WI38 (cell line): ENCODE measurements at regions not wholly inside any gene's neighbourhood (a gene's known extent, or its start where the extent isn't known, plus 50 kb on each side); places are given as distances from the start of the nearest gene placed in this dataset.
"Not testable (repeated sequence)": the region's sequence is repeated elsewhere in the genome, so short reads cannot be mapped to it uniquely, and the experiment has no call there.

ENCODE experiments used
- H3K4me3 ChIP-seq: 2 replicates; pipeline ENCODE4 v1.5.1; 2011; ENCODE audit warnings: low read depth, mild to moderate bottlenecking, control low read depth, low read length
- CTCF ChIP-seq: IDR thresholded peaks from 2 replicates; pipeline ENCODE4 v1.5.1; 2012; ENCODE audit warnings: low read depth, mild to moderate bottlenecking, control low read depth, low read length

- no peak overlapping the region for H3K4me3 ChIP-seq
- TF ChIP-seq CTCF = no peak
Observed at GRCh38 chr4:146112389-146112788, 63.1 kb upstream of the LSM6 start.

- no peak overlapping the region for H3K4me3 ChIP-seq
- no peak for TF ChIP-seq CTCF
Observed at GRCh38 chr4:146110871-146111485, 64.5 kb upstream of the LSM6 start.

GRCh38 chr4:146108756-146109155, 66.8 kb upstream of the LSM6 start:
- H3K4me3 ChIP-seq = no peak overlapping the region
- TF ChIP-seq CTCF = no peak

- no peak overlapping the region for H3K4me3 ChIP-seq
- no peak for TF ChIP-seq CTCF
Observed at GRCh38 chr4:146107587-146108240, 67.8 kb upstream of the LSM6 start.

GRCh38 chr4:146105464-146105863, 70.1 kb upstream of the LSM6 start:
- no peak overlapping the region for H3K4me3 ChIP-seq
- TF ChIP-seq CTCF = no peak

- no peak overlapping the region for H3K4me3 ChIP-seq
- no peak for TF ChIP-seq CTCF
Observed at GRCh38 chr4:146104541-146104940, 71.0 kb upstream of the LSM6 start.

- not testable (repeated sequence) for H3K4me3 ChIP-seq
Observed at GRCh38 chr4:146104052-146104451, 71.5 kb upstream of the LSM6 start.

- no peak for TF ChIP-seq CTCF
- no peak overlapping the region for H3K4me3 ChIP-seq
Observed at GRCh38 chr4:146099585-146099984, 75.9 kb upstream of the LSM6 start.
